KOPT-K1 (cell line): ENCODE measurements at regions not wholly inside any gene's neighbourhood (a gene's known extent, or its start where the extent isn't known, plus 50 kb on each side); places are given as distances from the start of the nearest gene placed in this dataset.

ENCODE experiments used
- H3K27ac ChIP-seq: fragments of 200-600 bp; sonication (generic); 2 replicates; pipeline ENCODE4 v1.5.1; 2016; ENCODE audit warnings: antibody characterized with exemption, mild to moderate bottlenecking, low read depth, low read length; ENCODE audit not compliant: poor library complexity, severe bottlenecking
- H3K36me3 ChIP-seq: fragments of 200-600 bp; sonication (generic); 2 replicates; pipeline ENCODE4 v1.5.1; 2017; ENCODE audit warnings: antibody characterized with exemption, mild to moderate bottlenecking, low read length, moderate library complexity; ENCODE audit not compliant: insufficient read depth
- H3K9me3 ChIP-seq: fragments of 200-600 bp; sonication (generic); 2 replicates; pipeline ENCODE4 v1.5.1; 2017; ENCODE audit warnings: antibody characterized with exemption, low read length, mild to moderate bottlenecking; ENCODE audit not compliant: insufficient read depth, poor library complexity, severe bottlenecking

- Histone ChIP-seq H3K36me3 (no peaks in the 10 kb centered on the region), H3K9me3 (peaks cover 3% of the 10 kb centered on the region), H3K27ac (no peak overlapping the region)
Measured at GRCh38 chr15:91514147-91514546, 339.4 kb upstream of the SLCO3A1 start.

- Histone ChIP-seq H3K9me3 (peaks cover 3% of the 10 kb centered on the region), H3K36me3 (no peaks in the 10 kb centered on the region), H3K27ac (no peak overlapping the region)
Measured at GRCh38 chr15:91515188-91515754, 338.2 kb upstream of the SLCO3A1 start.

GRCh38 chr15:91516866-91517265 lies 336.6 kb upstream of the SLCO3A1 start:
- no peaks in the 10 kb centered on the region for H3K36me3 ChIP-seq
- peaks cover 3% of the 10 kb centered on the region for H3K9me3 ChIP-seq
- H3K27ac ChIP-seq: no peak overlapping the region

GRCh38 chr15:91517491-91518200 lies 335.9 kb upstream of the SLCO3A1 start:
- H3K27ac ChIP-seq: no peak overlapping the region
- no peaks in the 10 kb centered on the region for H3K36me3 ChIP-seq
- peaks cover 3% of the 10 kb centered on the region for H3K9me3 ChIP-seq

- peak overlapping the region; percentile 97 for H3K27ac ChIP-seq
- no peaks in the 10 kb centered on the region for H3K36me3 ChIP-seq
- peaks cover 3% of the 10 kb centered on the region for H3K9me3 ChIP-seq
Measured at GRCh38 chr15:91520850-91521249, 332.7 kb upstream of the SLCO3A1 start.

- Histone ChIP-seq H3K27ac (peak overlapping the region; percentile 97), H3K9me3 (peaks cover 3% of the 10 kb centered on the region), H3K36me3 (no peaks in the 10 kb centered on the region)
Measured at GRCh38 chr15:91521548-91521947, 332.0 kb upstream of the SLCO3A1 start.

GRCh38 chr15:91521996-91522395 lies 331.5 kb upstream of the SLCO3A1 start:
- Histone ChIP-seq H3K36me3 (no peaks in the 10 kb centered on the region), H3K27ac (peak overlapping the region; percentile 97), H3K9me3 (peaks cover 3% of the 10 kb centered on the region)

- Histone ChIP-seq H3K27ac (peak overlapping the region; percentile 97), H3K9me3 (peaks cover 3% of the 10 kb centered on the region), H3K36me3 (no peaks in the 10 kb centered on the region)
Measured at GRCh38 chr15:91522605-91523332, 330.7 kb upstream of the SLCO3A1 start.

- H3K9me3 ChIP-seq: peaks cover 3% of the 10 kb centered on the region
- peak overlapping the region; percentile 97 for H3K27ac ChIP-seq
- no peaks in the 10 kb centered on the region for H3K36me3 ChIP-seq
Measured at GRCh38 chr15:91523596-91523995, 329.9 kb upstream of the SLCO3A1 start.

GRCh38 chr15:91524534-91524933 lies 329.0 kb upstream of the SLCO3A1 start:
- H3K27ac ChIP-seq: peak overlapping the region; percentile 97
- H3K9me3 ChIP-seq: no peaks in the 10 kb centered on the region
- no peaks in the 10 kb centered on the region for H3K36me3 ChIP-seq

GRCh38 chr15:91525751-91526150 lies 327.8 kb upstream of the SLCO3A1 start:
- Histone ChIP-seq H3K36me3 (no peaks in the 10 kb centered on the region), H3K27ac (peak overlapping the region; percentile 97), H3K9me3 (no peaks in the 10 kb centered on the region)

- H3K36me3 ChIP-seq: no peaks in the 10 kb centered on the region
- H3K27ac ChIP-seq: peak overlapping the region; percentile 97
- H3K9me3 ChIP-seq: no peaks in the 10 kb centered on the region
Measured at GRCh38 chr15:91526424-91526823, 327.1 kb upstream of the SLCO3A1 start.

- H3K27ac ChIP-seq: peak overlapping the region; percentile 97
- H3K36me3 ChIP-seq: no peaks in the 10 kb centered on the region
- no peaks in the 10 kb centered on the region for H3K9me3 ChIP-seq
Measured at GRCh38 chr15:91528801-91529200, 324.7 kb upstream of the SLCO3A1 start.

- no peaks in the 10 kb centered on the region for H3K9me3 ChIP-seq
- no peaks in the 10 kb centered on the region for H3K36me3 ChIP-seq
- peak overlapping the region; percentile 97 for H3K27ac ChIP-seq
Measured at GRCh38 chr15:91529534-91529933, 324.0 kb upstream of the SLCO3A1 start.

GRCh38 chr15:91530279-91530678 lies 323.2 kb upstream of the SLCO3A1 start:
- peak overlapping the region; percentile 97 for H3K27ac ChIP-seq
- no peaks in the 10 kb centered on the region for H3K36me3 ChIP-seq
- no peaks in the 10 kb centered on the region for H3K9me3 ChIP-seq
